PFSK-1 (cell line): ENCODE measurements at regions not wholly inside any gene's neighbourhood (a gene's known extent, or its start where the extent isn't known, plus 50 kb on each side); places are given as distances from the start of the nearest gene placed in this dataset.

Source experiments
- FOXP2 ChIP-seq: optimal IDR thresholded peaks from 2 replicates; pipeline ENCODE3; 2011; ENCODE audit warnings: borderline replicate concordance, control low read depth, inconsistent platforms; ENCODE audit not compliant: insufficient read depth; ENCODE audit errors: extremely low read length, extremely low read depth
- POLR2AphosphoS5 ChIP-seq: IDR thresholded peaks from 2 replicates; pipeline ENCODE4 v1.6.1; 2012; ENCODE audit warnings: low read depth, mild to moderate bottlenecking, control low read depth, low read length, moderate library complexity
- SIN3A ChIP-seq: IDR thresholded peaks from 2 replicates; pipeline ENCODE4 v1.6.1; 2012; ENCODE audit warnings: mild to moderate bottlenecking, low read length, moderate library complexity, borderline replicate concordance; ENCODE audit not compliant: insufficient read depth
- TAF1 ChIP-seq: IDR thresholded peaks from 2 replicates; pipeline ENCODE4 v1.6.1; 2012; ENCODE audit warnings: low read length, control low read depth, borderline replicate concordance; ENCODE audit not compliant: insufficient read depth
- TF ChIP-seq, protein P1 (sequence below), 2 experiments: IDR thresholded peaks; 2 replicates each; pipeline versions ENCODE4 v1.6.1 to v1.8.0; 2011 to 2012; ENCODE audit warnings: low read depth in 2 of 2, low read length in 2 of 2, control low read depth in 1 of 2, inconsistent platforms in 1 of 2, mild to moderate bottlenecking in 1 of 2, moderate library complexity in 1 of 2; ENCODE audit not compliant: insufficient read depth in 1 of 2

DNA sequence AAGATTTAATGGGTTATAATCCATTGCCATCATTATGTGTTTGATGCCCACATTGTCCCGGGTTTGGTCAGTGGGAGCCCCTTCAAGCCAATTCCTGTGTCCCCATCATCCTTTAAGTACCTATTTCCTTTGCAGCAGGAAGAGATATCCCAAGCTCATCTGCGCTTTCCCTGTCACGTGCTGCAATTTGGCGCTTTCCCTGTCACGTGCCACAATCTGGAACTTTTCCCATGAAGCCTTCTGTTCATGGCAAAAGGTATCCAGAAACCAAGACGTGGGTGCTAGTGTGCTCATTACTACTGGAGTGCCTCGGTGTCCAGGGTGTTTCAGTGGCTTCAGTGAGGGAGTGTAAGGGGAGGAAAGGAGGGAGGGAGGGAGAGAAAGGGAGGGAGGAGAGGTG is 168.5 kb downstream of the NPIPB11 start:
- TF ChIP-seq POLR2AphosphoS5 (no peak), TAF1 (no peak), FOXP2 (no peak), SIN3A (no peak)
- TF ChIP-seq, protein P1, sequence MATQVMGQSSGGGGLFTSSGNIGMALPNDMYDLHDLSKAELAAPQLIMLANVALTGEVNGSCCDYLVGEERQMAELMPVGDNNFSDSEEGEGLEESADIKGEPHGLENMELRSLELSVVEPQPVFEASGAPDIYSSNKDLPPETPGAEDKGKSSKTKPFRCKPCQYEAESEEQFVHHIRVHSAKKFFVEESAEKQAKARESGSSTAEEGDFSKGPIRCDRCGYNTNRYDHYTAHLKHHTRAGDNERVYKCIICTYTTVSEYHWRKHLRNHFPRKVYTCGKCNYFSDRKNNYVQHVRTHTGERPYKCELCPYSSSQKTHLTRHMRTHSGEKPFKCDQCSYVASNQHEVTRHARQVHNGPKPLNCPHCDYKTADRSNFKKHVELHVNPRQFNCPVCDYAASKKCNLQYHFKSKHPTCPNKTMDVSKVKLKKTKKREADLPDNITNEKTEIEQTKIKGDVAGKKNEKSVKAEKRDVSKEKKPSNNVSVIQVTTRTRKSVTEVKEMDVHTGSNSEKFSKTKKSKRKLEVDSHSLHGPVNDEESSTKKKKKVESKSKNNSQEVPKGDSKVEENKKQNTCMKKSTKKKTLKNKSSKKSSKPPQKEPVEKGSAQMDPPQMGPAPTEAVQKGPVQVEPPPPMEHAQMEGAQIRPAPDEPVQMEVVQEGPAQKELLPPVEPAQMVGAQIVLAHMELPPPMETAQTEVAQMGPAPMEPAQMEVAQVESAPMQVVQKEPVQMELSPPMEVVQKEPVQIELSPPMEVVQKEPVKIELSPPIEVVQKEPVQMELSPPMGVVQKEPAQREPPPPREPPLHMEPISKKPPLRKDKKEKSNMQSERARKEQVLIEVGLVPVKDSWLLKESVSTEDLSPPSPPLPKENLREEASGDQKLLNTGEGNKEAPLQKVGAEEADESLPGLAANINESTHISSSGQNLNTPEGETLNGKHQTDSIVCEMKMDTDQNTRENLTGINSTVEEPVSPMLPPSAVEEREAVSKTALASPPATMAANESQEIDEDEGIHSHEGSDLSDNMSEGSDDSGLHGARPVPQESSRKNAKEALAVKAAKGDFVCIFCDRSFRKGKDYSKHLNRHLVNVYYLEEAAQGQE (IDR thresholded peaks at IDR 0.05; ENCODE audit: insufficient read depth in 1 of 2, low read depth in 2 of 2, low read length in 2 of 2) = no peak

DNA sequence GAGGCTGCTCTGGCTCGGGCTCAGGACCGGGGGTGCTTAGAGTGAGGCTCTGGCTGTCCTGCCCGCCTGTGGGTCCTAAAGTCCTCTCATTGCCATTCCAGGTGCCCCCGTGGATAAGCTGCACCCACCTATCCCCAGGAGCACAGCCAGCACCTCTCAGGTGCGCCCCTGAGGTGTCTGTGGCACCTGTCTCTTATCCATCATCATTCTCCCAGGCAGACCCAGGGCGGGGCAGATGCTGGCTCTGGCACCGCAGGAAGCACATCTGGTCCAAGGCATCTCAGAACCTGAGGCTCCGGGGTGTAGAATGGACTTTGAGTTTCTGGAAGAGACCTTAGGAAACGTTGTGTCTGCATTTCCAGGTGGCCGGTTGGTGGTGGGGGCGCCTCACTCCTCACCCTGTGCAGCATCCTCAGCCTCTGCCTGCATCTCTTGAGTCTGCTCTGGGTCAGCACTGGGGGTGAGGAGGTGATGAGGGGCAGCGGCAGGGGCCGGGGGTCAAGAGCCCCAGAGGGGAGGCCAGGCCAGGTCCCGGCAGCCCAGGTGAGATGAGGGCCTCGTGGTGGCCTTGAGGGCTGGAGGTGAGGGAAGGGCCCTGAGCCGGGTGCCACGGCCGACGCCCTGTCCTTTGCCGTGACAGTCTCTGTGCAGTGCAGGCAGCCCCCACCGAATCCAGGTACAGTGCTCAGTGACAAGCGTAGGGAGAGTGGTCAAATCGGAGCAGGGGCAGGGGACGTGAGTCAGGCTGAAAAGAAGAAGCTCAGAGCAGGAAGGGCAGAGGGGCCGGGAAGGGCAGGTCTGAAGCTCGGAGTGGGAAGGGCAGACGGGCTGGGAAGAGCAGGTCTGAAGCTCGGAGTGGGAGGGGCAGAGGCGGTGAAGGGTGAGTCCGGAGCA is 173.5 kb downstream of the NPIPB11 start:
- TF ChIP-seq, protein P1 (IDR thresholded peaks at IDR 0.05; ENCODE audit: insufficient read depth in 1 of 2, low read depth in 2 of 2, low read length in 2 of 2) = no peak
- TF ChIP-seq FOXP2 (no peak), TAF1 (no peak), POLR2AphosphoS5 (no peak), SIN3A (no peak)

DNA sequence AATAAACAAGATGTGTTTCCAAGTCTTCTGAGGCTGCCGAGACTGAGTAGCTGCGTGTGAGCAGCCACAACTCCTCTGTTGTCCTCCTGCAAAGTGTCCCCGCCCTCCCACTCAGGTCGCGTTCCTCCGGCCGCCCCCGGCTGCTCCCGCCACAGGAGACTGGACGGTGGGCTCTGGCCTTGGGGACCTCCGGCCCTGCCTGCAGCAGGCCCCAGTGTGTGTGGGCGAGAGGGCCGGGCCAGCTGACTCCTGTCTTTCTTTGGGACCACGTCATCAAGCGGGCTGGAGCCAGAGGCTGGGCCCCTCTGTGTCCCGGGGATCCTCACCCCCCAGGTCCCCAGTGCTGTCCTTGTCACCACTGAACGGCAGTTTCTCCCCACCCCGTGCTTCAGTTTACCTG is 175.3 kb downstream of the NPIPB11 start:
- TF ChIP-seq SIN3A = no peak
- no peak for TF ChIP-seq FOXP2
- no peak for TF ChIP-seq POLR2AphosphoS5
- no peak for TF ChIP-seq TAF1
- TF ChIP-seq, protein P1 (IDR thresholded peaks at IDR 0.05; ENCODE audit: insufficient read depth in 1 of 2, low read depth in 2 of 2, low read length in 2 of 2) = no peak

DNA sequence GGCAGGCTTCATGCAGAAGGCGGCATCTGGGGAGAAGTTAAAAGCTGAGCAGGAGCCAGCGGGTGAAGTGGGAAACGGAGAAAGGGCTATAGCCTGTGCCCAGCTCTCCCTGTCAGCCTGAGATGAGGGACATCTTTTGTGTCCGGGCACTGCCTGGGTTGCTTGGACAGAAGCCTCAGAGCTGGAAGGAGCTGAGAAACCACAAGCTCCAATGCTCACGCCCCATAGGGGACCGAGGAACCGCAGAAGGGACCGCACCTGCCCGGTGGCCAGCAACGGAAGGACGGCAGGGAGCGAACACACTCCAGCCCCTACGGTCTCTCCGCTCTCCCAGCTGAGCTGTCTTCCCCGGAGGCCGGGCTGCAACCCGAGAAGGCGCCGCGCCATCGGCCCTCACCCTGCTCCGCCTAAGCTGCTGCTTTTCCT is 175.8 kb downstream of the NPIPB11 start:
- TF ChIP-seq FOXP2 = no peak
- no peak for TF ChIP-seq POLR2AphosphoS5
- TF ChIP-seq, protein P1 (IDR thresholded peaks at IDR 0.05; ENCODE audit: insufficient read depth in 1 of 2, low read depth in 2 of 2, low read length in 2 of 2) = no peak
- no peak for TF ChIP-seq TAF1
- no peak for TF ChIP-seq SIN3A

DNA sequence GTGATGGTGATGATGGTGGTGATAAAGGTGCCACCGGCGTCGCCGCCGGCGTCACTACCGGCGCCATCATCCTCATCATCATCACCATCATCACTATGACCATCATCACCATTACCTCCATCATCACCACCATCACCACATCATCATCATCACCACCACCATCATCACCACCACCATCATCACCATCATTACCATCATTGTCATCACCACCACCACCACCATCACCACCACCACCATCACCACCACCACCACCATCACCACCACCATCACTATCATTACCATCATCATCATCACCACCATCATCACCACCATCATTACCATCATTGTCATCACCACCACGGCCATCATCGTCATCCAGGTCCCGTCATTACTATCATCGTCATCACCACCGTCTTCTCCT is 179.7 kb downstream of the NPIPB11 start:
- TF ChIP-seq POLR2AphosphoS5 (no peak), TAF1 (no peak), SIN3A (no peak), FOXP2 (no peak)
- TF ChIP-seq, protein P1 (IDR thresholded peaks at IDR 0.05; ENCODE audit: insufficient read depth in 1 of 2, low read depth in 2 of 2, low read length in 2 of 2) = no peak
